ENCODE measurements at regions not wholly inside any gene's neighbourhood (a gene's known extent, or its start where the extent isn't known, plus 50 kb on each side); places are given as distances from the start of the nearest gene placed in this dataset.
"Not testable (repeated sequence)": the region's sequence is repeated elsewhere in the genome, so short reads cannot be mapped to it uniquely, and the experiment has no call there.

DNA sequence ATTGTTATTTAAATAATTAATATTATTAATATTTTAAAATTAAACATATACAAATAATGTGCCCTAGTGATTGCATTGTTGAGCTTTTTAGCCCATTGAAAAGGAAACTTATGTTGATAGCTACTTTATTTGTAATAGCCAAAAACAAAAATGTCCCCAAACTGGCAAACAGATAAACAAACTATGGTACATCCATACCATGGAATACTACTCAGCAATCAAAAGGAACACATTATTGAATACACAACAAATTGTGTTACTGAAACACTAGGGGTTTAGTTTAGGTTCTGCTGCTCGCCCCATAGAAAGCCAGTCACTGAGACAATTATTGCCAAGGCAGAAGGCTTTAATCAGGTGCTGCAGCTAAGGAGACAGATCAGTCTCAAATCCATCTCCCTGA lies 239.7 kb upstream of the KITLG start:
- DNase-seq (ENCODE audit: low read depth) = no peak

DNA sequence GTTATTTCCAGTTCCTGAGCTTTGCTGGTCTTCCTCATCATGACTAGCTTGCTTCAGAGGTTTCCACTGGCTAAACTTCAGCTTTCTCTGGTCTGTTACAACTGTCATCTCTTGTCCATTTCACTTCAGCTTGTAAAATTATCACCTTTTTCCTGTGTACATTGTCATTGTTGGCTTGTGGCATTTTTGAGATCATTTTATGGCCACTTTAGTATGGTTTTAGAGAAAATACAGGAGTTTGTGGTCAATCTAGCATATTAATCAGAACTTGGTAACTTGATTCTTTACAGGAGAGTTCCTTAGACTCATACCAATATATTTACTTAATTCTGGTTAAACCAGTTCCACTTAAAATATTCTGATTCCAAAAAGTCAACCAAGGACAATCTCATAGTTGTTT lies 235.9 kb upstream of the KITLG start:
- no peak for DNase-seq (ENCODE audit: low read depth)

DNA sequence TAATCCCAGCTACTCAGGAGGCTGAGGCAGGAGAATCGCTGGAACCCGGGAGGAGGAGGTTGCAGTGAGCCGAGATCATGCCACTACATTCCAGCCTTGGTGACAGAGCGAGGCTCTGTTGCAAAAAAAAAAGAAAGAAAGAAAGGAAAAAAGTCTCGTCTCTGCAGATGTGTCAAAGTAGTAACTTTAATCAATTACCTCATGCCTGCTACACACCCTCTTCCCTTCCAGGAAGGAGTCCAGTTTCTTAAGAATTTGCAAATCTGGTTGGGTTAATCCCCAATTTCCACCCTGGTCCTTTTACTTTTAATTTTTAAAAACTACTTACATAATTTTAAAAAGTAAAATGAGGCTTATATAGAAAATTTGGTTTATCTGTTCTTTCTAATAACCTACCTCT lies 234.5 kb upstream of the KITLG start:
- no peak for DNase-seq (ENCODE audit: low read depth)

DNA sequence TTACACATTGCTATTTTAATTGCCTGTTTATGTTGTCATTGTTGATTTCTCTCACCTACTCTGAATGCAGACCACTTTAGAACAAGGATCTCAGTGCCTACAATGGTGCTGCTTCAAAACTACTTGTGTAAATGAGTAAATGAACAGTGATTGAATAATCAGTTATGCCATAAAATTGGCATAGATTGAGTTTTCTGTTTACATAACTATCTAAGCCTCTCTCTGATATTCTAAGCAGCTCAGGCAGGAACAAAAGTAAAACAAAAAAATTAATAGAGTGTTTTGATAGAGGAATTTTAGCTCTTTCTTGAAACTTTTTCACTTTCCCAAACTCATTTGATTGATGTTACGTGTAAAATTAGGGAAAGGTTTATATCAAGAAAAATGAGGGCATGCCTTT lies 232.3 kb upstream of the KITLG start:
- DNase-seq (ENCODE audit: low read depth) = no peak

DNA sequence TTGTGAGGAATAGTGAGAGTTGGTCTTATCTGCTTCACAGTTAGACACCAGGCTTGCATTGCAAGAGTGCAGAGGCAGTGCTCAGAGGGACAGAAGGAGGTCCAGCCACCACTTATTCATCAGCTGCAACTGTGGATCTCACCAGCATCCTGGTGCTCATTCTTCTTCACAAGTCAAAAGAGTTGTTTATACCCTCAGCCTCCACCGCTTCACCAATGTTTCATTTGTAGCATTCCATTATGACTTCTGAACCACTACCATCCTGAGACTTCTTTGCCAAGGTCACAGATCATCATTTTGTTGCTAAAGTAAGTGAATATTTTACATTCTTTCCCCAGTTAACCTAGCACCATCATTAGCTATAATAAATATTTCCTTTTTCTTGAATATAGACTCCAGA lies 230.5 kb upstream of the KITLG start:
- DNase-seq (ENCODE audit: low read depth) = no peak

DNA sequence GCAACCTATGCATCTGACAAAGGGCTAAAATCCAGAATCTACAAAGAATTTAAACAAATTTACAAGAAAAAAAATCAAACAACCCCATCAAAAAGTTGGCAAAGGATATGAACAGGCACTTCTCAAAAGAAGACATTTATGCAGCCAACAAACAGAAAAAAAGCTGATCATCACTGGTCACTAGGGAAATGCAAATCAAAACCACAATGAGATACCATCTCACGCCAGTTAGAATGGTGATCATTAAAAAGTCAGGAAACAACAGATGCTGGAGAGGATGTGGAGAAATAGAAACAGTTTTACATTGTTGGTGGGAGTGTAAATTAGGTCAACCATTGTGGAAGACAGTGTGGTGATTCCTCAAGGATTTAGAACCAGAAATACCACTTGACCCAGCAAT lies 229.6 kb upstream of the KITLG start:
- DNase-seq (ENCODE audit: low read depth) = not testable (repeated sequence)

DNA sequence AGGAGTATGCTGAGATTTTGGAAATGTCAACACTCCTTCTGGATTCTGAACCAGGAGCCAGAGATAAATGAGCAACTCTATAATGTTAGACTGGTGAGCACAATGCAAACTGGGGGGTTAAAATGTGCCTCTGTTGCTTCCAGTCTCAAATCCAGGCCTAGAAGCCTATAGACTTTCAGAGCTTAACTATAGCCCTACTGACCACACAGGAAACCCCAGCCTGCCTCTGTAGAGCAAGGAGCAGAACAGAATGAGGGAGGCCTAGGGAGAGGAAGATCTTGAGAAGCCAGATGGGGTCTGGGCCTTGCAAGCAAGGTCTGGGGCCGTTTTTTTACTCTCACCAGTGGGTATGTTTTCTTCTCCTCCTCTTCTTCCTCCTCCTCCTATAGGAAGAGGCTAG lies 225.4 kb upstream of the KITLG start:
- DNase-seq (ENCODE audit: low read depth) = no peak

DNA sequence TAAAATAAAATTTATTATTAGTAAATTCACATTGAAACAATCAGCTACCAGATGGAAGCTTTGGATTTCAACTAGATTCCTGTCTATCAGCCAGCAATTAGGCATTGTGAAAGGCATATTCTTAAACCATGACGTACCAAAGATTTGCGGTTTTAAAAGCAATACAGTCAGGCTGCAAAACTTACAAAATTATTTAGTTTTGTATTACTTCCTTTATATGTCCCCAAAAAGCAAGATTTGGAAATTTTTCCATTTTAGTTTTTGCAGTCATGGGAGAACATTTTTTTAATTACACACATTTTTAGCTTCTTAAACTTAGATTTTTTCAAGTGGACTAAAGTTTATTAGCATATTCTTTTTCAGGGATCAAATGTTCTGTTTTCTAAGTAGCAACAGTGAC lies 225.0 kb upstream of the KITLG start:
- DNase-seq (ENCODE audit: low read depth) = no peak

DNA sequence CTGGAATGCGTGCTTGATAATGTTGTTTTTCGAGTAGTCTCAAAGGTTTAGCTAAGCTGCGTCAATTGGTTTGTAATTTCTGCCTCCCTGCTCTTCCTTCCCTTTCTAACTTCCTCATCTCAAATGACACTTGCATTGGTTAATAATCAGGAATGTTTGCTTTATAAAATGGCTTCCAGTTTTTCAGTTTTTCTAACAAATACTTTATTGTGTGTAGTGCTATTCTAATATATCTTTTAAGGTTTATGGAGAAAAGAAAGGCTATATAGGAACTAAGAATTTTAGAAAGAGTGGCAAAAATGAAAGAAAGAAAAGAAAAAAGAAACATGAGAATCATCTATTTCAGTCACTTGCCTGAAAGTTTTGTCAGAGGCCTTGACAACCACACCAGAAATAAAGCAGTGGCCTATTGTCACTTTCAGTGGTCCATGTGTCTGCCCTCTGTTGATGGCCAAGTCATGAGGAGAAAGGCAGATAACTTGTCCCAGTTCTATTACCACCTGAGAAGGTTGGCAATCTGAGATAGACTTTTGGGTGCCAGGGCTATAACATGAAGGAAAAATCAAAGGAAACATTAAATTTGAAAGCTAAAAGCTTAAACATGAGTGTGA lies 221.9 kb upstream of the KITLG start:
- DNase-seq (ENCODE audit: low read depth) = no peak

DNA sequence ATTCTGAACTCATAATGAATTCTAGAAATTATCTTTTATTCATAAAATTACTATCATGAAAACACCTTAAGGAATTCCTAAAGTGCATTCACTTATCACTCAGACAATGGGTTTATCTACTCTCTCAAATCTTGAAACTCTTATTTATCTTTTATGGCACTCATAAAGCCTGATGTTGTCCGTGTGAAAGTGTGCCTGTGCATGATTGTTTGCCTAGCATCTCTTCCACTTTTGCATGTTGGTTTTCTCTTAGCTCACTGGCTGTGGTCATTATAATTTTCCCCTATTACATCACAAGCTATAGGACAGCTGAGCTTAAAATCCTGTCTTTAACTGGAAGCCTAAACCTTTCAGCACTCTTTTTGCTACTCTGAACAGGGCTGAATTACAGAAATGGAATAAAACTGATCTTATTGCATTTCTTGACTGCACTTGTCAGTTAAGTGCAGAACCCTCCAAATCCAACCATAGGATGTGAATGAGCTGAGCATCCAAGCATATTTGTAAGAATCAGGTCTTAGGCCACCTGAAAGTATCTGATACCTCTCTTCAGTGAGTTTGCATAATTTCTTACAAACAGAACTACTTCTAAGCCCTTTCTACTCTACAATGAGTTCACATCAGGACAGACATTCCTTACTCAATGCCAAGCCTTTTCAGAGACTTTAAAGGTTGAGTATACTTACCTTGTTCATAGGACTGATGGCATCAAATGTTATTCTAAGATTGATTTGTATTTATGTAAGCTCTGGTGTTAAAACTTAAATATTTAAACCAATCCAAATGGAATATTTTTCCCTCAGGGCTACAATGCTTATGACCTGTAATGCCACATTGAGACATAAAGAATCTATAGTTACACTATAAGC lies 221.2 kb upstream of the KITLG start:
- no peak for DNase-seq (ENCODE audit: low read depth)

DNA sequence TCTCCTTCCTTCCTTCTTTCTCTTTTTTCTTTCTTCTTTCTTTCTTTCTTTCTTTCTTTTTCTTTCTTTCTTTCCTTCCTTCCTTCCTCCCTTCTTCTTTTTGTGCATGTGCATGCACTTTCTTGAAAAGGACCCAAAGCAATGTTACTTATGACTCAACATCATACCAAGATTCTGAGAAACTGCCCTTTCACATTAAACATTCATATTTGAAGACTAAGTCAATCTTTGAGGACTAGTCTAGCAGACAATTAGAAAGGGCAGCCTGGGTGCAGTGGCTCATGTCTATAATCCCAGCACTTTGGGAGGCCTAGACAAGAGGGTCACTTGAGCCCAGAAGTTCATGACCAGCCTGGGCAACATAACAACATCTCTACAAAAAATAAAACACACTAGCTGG lies 212.8 kb upstream of the KITLG start:
- DNase-seq (ENCODE audit: low read depth) = no peak

DNA sequence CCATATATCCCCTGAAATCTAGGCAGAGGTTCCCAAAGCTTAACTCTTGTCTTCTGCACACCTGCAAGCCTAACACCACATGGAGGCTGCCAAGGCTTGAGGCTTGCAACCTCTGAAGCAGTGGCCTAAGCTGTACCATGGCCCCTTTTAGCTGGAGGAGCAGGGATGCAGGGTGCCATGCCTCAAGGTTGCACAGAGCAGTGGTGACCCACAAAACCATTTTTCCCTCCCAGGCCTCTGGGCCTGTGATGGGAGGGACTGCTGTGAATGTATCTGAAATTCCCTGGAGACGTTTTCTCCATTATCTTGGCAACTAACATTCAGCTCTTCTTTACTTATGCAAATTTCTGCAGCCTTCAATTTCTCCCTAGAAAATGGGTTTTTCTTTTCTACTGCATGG lies 210.0 kb upstream of the KITLG start:
- DNase-seq (ENCODE audit: low read depth) = no peak

DNA sequence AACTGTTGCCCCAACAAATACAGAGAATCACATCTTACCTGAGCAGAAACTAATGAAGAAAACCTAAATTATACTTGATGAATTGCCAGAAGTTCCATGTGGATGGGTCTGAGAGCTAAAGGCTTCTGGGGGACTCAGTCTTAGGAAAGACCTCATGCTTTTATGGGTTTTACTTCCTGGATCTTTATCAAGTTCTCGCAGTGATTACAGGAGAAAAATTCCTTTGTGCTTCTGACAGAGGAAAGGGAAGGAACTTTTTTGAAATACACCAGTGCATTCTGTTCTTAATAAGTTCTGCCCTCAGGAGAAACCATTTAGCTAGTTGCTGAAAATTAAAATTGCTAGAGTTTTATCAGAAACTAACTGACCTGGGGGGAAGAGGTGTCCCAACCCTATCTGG lies 203.9 kb upstream of the KITLG start:
- no peak for DNase-seq (ENCODE audit: low read depth)

DNA sequence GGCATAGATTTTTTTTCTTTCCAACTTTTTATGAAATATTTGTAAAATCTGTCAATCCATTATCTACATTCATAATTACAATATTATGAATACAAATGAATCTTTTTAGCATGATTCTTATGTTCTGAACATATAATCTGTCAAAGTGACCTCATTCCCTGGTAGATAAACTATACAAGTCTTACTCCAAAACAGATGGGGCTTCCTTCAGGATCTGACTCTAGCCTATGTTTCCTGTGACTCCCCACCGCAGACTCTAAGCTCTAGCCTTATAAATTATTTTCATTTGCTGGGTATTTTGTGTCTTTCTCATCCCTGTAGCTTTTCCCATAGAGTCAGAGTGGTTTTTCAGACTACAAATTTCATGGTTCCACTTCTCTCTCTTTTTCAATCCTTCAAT lies 202.1 kb upstream of the KITLG start:
- no peak for DNase-seq (ENCODE audit: low read depth)

DNA sequence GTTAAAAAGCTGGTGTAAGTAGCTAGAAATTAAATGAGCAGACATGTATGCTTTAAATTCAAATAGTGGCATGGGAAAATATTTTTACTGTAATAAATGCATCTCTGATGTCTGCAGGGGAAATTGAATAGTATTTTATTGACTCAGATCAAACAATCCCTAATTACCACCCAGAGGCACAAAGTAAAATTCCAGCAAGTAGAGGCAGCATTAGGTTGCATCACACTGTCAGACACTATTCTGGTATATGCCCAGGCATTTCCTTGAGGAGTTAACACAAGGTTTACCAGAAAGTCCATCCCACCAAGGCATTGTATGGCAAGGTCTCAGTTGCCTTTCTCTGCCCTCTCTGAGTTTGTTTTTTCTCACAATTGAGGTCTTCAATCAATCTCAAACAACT lies 201.6 kb upstream of the KITLG start:
- DNase-seq (ENCODE audit: low read depth) = no peak

DNA sequence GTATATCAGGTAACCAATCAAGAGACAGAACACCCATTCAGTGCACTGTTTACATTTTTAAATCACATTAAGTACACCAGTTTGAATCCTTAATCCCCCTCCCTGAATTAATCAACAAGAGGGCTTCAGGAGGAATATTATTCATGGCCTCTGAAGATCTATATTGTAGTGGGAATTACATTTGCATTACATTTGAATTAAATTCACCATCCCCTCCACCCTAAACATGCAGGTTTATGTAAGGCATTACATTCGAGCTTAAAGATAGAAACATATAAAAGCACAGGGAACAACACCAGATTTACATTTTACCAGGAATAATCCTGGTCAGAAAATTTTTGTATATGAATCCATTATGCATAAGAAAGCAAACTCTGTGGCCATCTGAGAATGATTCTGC lies 197.8 kb upstream of the KITLG start:
- DNase-seq (ENCODE audit: low read depth) = no peak

DNA sequence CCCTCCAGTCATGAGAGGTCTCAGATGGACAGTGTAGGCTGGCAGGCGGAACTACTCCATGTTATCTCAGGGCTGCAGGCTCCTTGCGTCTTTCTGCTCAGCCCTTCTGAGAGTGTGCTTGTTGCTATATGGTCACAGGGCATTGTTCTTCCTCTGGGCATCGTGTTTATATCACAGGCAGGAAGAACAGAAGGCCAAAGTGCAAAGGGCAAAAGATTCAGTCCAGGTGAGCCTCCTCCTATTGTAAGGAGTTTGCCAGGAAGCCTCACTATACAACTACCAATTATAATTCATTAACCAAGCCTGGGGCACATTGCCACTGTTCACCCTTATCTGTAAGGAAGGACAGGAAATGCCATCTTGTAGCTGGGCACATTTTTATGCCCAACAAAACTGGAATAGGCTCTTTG lies 195.5 kb upstream of the KITLG start:
- no peak for DNase-seq (ENCODE audit: low read depth)

DNA sequence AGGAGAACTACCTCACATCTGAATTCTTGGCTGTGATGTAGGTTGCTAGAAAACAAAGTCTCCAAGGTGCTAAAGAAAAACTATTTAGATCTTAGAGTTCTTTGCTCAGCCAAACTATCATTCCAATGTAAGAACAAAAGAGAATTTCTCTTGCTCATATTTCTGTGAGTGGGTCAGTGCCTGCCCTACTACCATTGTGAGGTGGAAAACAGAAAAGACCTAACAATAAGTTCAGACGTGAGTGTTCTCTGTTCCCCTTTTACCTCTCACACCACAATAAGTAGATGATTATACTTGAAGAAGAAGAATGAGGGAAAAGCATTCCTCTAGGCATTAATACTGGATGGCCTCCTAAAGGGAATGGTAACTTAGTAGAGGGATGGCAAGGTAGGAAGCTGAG lies 187.4 kb upstream of the KITLG start:
- DNase-seq (ENCODE audit: low read depth) = no peak

DNA sequence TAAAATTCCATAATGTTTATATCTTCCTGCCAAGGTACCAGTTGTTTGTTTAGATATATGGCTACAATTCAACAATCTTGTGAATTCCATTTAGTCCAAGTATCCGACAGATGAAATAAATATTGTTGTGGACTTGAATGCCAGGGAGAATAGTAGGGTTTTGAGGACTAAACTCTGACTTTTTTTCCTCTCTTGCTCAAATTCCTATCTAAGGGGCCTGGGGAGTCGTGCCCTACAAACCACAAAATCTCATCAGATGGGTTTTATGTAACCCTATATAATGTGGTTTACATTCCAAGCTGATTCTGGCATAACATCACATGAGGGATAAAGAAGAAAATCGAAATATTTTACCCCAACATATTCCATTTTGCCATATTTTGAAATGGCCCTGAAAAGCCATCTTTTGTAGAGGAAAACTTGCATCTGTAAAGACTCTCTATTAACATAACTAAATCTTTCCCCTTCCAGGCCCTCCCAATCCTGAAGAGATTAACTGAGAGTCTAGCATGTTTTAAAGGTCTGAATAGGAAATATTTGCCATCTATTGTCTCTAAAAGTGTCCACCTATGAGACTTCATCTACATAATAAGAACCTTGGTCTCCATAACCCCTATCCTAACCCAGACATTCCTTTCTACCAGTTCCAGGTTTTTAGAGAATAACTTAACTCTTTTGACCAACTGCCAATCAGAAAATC lies 184.7 kb upstream of the KITLG start:
- DNase-seq (ENCODE audit: low read depth) = no peak

DNA sequence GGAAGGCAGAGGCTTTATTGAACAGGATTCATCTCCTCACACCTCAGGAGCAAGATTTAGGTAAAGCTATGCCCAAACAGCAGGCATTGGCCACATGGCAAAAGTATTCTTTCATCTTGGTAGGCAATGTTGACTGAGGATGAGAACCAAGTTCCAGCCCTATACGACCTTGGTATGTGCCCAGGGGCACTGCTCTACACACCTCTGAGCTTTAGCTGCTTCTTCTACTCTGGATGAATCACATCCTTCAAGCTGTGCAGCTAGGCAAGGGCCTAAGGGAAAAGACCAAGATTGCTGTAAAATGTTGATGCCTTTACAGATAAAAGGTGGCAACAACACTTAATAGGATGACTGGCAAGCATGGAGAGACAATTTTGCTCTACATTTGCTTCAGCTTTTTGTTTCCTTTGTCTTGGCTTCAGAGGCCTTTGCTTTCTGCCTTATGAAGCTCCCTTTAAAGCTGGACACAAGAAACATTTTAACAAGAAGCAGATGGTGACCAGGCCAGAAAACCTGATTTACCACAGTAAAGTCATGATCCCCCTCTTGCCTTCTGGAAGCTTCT lies 183.3 kb upstream of the KITLG start:
- no peak for DNase-seq (ENCODE audit: low read depth)

DNA sequence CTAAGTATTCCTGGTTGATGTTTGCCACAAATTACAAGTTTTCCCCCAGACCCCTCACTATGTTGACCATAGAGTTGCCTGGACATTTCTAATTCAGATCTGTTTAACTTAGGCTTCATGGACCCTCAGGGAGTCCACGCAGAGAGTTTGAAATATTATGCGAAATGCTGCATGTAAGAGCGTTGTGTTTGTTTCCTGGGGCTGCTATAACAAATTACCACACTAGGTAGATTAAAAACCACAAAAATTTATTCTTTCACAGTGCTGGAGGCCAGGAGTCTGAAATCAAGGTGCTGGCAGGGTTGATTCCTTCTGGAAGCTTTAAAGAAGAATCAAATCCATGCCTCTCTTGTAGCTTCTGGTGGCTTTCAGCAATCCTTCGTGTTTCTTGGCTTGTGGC lies 177.9 kb upstream of the KITLG start:
- DNase-seq (ENCODE audit: low read depth) = no peak

DNA sequence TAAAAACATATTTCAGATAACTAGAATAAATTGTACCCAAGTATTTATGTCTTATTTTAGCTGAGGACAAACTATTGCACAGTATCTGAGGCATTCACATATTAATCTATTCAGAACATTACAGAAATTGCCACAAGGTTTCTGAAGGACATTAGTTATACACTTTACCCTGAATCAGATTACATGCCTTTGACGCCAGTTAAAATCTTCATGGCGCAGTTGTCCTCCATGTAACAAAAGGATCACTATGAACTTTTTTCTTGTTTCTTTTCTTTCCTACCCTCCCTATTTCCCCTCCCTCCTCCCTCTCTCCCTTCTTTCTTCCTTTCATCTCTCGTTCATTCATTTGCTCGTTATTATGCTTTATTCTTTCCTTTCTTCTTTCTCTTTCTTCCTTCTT lies 176.6 kb upstream of the KITLG start:
- no peak for DNase-seq (ENCODE audit: low read depth)

DNA sequence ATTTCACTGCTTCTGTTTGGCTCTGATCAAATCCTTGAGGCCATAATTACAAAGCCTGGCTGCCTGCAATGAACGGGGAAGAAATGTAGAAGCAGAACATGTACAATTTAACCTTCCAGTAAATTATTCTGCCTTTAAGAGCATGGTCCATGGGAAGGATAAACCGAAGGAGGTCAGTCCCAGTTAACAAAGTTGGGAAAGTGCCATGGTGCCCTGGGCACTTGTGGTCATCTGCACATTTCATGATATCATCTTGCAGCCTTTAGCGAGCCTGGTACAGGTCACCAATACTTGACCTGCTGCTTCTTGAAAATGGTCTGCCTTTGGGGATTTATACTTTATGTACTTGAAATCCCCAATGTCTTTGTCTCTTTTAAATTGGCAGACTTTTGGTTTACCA lies 175.9 kb upstream of the KITLG start:
- no peak for DNase-seq (ENCODE audit: low read depth)
